Kidney (tissue), 13 donors: ENCODE measurements at regions not wholly inside any gene's neighbourhood (a gene's known extent, or its start where the extent isn't known, plus 50 kb on each side); places are given as distances from the start of the nearest gene placed in this dataset.

ENCODE experiments used
- DNase-seq, 5 donors: peaks; one replicate each; pipeline ENCODE4 v3.0.0-alpha.2; 2013 to 2020
- FAIRE-seq: peaks from 2 replicates; lab custom pipeline; 2012; peaks lifted over from hg19 to GRCh38; lab: Jason Lieb, UNC
- H3K27ac ChIP-seq, 2 donors: one replicate each; pipeline ENCODE4 v1.7.0; 2013; ENCODE audit warnings: low read depth in 2 of 2, low read length in 2 of 2, inconsistent platforms in 1 of 2
- H3K27me3 ChIP-seq: one replicate; pipeline ENCODE4 v1.7.1; 2013; ENCODE audit warnings: low read length, inconsistent platforms; ENCODE audit not compliant: control insufficient read depth, insufficient read depth
- H3K36me3 ChIP-seq, 3 donors: one replicate each; pipeline versions ENCODE4 v1.7.0 to v1.7.1; 2013; ENCODE audit warnings: low read length in 3 of 3, control low read depth in 1 of 3, inconsistent platforms in 1 of 3; ENCODE audit not compliant: insufficient read depth in 3 of 3, control insufficient read depth in 2 of 3
- H3K4me1 ChIP-seq, 3 donors: one replicate each; pipeline versions ENCODE4 v1.7.0 to v1.7.1; 2013; ENCODE audit warnings: low read length in 3 of 3, inconsistent platforms in 1 of 3, low read depth in 1 of 3; ENCODE audit not compliant: control insufficient read depth in 2 of 3, insufficient read depth in 2 of 3
- H3K4me3 ChIP-seq, 3 donors: one replicate each; pipeline versions ENCODE4 v1.7.0 to v1.8.1; 2013; ENCODE audit warnings: low read length in 3 of 3, control low read depth in 1 of 3, inconsistent platforms in 1 of 3
- H3K9ac ChIP-seq, 3 donors: one replicate each; pipeline versions ENCODE4 v1.7.0 to v1.7.1; 2013; ENCODE audit warnings: low read length in 3 of 3, control low read depth in 1 of 3, inconsistent platforms in 1 of 3
- H3K9me3 ChIP-seq, 3 donors: one replicate each; pipeline versions ENCODE4 v1.7.0 to v1.7.1; 2013; ENCODE audit warnings: low read length in 3 of 3, control low read depth in 1 of 3, inconsistent platforms in 1 of 3; ENCODE audit not compliant: control insufficient read depth in 2 of 3, insufficient read depth in 1 of 3
- intact Hi-C: fragments of 100-400 bp; cut with DNase I; formaldehyde crosslinking; loops from one replicate; pipeline ENCODE4 v1.11.1; 2022
- TF ChIP-seq, protein P1 (sequence below): IDR thresholded peaks from 3 replicates; pipeline ENCODE4 v1.5.1; 2012; ENCODE audit warnings: mild to moderate bottlenecking, moderate library complexity, borderline replicate concordance; ENCODE audit not compliant: insufficient read depth; ENCODE audit errors: extremely low read depth
- donor health status: control.
- donor health status: control.
- donor health status: control.
- donor health status: control.
- donor health status: control.
- donor health status: DM: yes; HTN: yes; CAD: no.
- donor health status: Normal renal cell carcinoma (clear cell type).

DNA sequence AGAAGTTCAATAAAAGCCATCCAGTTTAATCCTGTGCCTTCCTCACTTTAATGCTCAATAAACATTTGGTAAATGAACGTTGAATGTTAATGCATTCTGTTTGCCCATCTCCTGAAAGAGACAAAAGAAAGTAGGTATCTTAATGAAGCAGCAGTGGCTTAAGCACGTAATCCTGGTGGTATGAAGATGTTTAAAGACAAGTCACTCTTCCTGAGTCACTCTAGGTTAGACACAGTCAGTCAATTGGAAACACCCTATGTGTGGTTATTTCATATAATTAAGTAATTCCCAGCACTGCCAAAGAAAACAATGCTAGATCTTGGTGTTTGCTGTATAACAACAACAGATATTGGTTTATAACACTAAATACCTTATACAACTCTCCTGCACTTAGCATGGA, 334.0 kb upstream of the FMN2 start:
- Histone ChIP-seq H3K36me3 (no peaks in the 10 kb centered on the region), H3K27ac (no peak overlapping the region), H3K27me3 (no peaks in the 10 kb centered on the region), H3K4me1 (no peaks in the 10 kb centered on the region), H3K4me3 (no peak overlapping the region), H3K9ac (no peak overlapping the region), H3K9me3 (no peaks in the 10 kb centered on the region)
- DNase-seq (no peak), FAIRE-seq (no peak)
- intact Hi-C loops, result no loop called here
- TF ChIP-seq, protein P1, sequence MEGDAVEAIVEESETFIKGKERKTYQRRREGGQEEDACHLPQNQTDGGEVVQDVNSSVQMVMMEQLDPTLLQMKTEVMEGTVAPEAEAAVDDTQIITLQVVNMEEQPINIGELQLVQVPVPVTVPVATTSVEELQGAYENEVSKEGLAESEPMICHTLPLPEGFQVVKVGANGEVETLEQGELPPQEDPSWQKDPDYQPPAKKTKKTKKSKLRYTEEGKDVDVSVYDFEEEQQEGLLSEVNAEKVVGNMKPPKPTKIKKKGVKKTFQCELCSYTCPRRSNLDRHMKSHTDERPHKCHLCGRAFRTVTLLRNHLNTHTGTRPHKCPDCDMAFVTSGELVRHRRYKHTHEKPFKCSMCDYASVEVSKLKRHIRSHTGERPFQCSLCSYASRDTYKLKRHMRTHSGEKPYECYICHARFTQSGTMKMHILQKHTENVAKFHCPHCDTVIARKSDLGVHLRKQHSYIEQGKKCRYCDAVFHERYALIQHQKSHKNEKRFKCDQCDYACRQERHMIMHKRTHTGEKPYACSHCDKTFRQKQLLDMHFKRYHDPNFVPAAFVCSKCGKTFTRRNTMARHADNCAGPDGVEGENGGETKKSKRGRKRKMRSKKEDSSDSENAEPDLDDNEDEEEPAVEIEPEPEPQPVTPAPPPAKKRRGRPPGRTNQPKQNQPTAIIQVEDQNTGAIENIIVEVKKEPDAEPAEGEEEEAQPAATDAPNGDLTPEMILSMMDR, result no peak

DNA sequence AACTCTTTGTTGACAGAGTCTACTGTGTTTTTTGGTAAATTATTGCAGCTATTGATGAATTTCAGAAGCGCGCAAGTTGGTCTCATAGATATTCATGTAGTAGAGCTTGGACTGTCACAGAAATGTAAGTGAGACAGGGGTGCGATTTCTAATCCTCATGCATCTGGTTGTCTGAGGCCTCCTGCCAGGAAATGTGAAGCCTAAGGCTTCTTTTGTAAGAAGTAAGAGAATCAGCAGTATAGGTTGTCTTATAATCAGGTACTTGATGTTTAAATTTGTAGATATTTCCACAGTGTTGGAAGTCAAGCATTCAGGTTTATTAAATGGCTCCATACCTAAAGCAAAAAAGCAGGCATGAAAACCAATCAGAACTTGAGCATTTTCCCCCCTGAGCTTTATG, 332.9 kb upstream of the FMN2 start:
- Histone ChIP-seq H3K27ac (no peak overlapping the region), H3K9me3 (no peaks in the 10 kb centered on the region), H3K36me3 (no peaks in the 10 kb centered on the region), H3K27me3 (no peaks in the 10 kb centered on the region), H3K4me3 (no peak overlapping the region), H3K9ac (no peak overlapping the region), H3K4me1 (no peaks in the 10 kb centered on the region)
- DNase-seq, result no peak
- intact Hi-C loops, result no loop called here
- no peak for FAIRE-seq
- TF ChIP-seq, protein P1, result no peak

DNA sequence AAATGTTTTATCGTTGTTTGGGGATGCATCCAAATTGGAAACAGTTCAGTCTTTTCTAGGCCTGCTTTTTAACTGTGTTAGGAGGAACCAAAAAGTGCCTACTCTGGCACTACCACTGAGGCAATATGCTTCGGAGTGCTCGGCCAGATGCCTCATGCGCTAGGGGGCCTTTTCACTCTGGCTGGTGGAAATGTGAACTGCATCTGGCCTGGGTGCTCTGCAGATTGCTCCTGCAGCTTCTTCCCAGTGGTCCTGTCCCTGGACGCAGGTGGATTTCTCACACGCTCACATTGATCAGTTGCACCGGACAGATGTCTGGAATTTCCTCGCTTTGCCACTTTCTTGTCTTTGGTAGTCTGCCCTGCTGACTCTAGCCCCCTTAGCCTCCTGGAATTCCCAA, 330.2 kb upstream of the FMN2 start:
- H3K4me3 ChIP-seq, result no peak overlapping the region
- H3K9me3 ChIP-seq, result no peaks in the 10 kb centered on the region
- H3K27ac ChIP-seq, result no peak overlapping the region
- intact Hi-C loops, result no loop called here
- H3K36me3 ChIP-seq, result no peaks in the 10 kb centered on the region
- no peaks in the 10 kb centered on the region for H3K4me1 ChIP-seq
- DNase-seq, result no peak
- FAIRE-seq, result no peak
- no peaks in the 10 kb centered on the region for H3K27me3 ChIP-seq
- TF ChIP-seq, protein P1, result no peak
- H3K9ac ChIP-seq, result no peak overlapping the region

DNA sequence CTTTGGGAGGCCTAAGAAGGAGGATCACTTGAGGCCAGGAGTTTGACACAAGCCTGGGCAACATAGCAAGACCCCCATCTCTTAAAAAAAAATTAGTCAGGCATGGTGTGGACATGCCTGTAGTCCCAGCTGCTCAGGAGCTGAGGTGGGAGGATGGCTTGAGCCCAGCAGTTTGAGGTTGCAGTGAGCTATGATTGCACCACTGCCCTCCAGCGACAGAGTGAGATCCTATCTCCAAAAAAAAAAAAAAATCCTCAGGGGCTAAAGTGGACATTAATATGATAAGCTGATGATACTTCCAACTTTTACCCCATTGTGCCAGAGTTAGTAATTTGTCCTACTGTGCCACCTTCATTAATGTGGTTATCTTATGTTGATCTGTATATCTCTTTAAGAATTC, 327.8 kb upstream of the FMN2 start:
- FAIRE-seq (no peak), DNase-seq (no peak)

More for the DNA sequence above, 327.8 kb upstream of the FMN2 start:
- Histone ChIP-seq H3K4me1 (no peaks in the 10 kb centered on the region), H3K9me3 (no peaks in the 10 kb centered on the region), H3K36me3 (no peaks in the 10 kb centered on the region), H3K4me3 (no peak overlapping the region), H3K27me3 (no peaks in the 10 kb centered on the region), H3K9ac (no peak overlapping the region), H3K27ac (no peak overlapping the region)
- intact Hi-C loops, result no loop called here
- TF ChIP-seq, protein P1, result no peak
